HG02973 (cell line): ENCODE measurements at regions not wholly inside any gene's neighbourhood (a gene's known extent, or its start where the extent isn't known, plus 50 kb on each side); places are given as distances from the start of the nearest gene placed in this dataset.
A peak's percentile ranks its signal among the peaks of the same experiment; 100 is the strongest.
"Not testable (repeated sequence)": the region's sequence is repeated elsewhere in the genome, so short reads cannot be mapped to it uniquely, and the experiment has no call there.

ENCODE experiments used
- ATAC-seq: cut with Tn5 transposase; IDR thresholded peaks from one replicate; pipeline ENCODE4 v1.9.1; 2021; ENCODE audit warnings: moderate library complexity; ENCODE audit not compliant: unreplicated experiment

GRCh38 chr21:14827468-14827867 lies 237.3 kb downstream of the NRIP1 start:
- ATAC-seq, result no peak

DNA sequence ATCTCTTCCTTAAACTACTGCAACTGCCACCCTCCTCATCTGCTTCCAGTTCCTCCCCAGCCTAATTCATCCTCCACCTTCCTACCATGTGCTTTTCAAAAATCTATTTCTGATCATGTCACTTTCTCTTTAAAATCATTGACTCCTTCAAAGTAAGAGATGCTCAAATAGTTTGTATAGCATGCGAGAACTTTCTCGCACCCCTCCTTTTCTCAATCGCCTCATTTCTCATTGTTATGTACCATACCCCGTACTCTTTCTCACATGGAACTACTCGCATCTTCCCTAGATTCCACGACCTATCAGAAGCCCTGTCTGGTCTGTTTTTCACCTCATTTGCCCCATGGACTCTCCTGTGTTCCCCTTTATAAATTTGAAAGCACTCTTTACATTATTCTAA lies 238.2 kb downstream of the NRIP1 start:
- no peak for ATAC-seq

DNA sequence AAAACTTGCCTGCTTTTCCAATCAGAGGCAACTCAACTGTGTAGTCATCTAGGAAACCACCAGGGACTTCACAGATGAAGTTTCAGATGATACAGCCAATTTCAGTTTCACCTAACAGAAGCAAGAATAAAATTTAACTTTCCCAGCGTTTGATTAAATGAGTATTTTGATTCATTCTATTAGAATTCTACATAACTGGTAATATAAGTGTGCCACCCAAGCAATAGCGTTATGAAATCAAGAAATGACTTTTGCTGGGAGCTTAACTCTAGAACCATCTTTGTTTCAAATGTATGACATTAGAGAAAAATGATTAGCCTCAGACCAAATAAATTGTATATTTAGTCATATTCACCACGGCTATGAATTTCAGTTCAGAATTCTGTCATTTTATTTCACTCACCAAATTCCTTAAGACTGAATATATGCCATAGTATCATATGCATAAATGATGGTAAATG lies 239.3 kb downstream of the NRIP1 start:
- ATAC-seq, result peak; percentile 77

DNA sequence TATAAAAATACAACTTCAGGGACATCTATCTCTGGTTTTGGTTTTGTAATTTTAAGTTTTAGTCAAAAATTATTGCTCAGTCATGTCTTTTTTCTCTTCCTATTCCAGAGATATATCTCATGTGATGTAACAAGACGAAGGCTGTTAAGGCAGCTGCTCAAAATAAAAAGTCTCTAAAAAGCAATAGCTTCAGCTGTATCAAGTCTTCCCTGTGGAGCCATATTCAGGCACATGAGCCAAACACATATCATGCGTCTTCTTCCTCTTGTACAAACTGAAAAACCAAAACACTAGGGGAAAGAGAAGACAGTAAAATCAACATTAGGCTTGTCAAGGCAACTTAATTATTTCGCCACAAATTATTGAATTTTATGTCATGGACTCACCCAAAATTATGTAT lies 240.7 kb downstream of the NRIP1 start:
- ATAC-seq, result no peak

DNA sequence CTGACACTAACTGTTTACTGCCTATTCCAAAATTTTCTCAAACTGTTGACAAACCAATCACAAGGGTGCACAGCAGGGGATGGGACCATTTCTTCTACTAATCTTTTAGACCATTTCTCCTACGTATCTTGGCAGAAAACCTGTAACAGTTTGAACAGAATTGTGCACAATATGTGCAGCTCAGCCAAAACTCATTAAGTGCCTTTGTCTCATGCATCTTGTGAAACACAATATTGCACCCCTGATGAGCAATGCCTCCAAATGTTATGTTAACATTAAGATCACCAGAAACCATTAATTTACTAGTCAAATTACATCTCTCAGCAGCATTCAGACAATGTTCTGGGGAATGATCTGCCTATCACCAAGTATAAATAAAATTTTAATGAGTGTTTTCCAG lies 247.5 kb downstream of the NRIP1 start:
- ATAC-seq, result no peak

DNA sequence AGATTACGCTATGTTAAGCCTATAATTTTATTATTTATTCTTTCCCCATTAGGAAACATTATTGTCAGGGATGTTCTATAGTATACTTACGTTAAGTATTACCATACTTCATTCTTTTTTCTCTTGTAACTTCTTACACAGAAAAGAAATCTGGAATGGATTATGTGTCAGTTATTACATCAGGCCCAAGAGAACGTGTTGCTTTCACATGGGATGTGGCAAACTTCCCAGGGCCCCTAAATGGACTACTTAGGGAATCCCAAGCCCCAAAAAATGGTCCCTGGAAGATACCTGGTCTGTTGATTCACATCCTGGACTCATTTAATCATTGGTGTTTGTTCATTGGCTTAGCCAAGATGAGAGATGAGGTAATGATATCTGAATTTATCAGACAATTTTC lies 249.8 kb downstream of the NRIP1 start:
- no peak for ATAC-seq

GRCh38 chr21:14814282-14814681 lies 250.5 kb downstream of the NRIP1 start:
- no peak for ATAC-seq

DNA sequence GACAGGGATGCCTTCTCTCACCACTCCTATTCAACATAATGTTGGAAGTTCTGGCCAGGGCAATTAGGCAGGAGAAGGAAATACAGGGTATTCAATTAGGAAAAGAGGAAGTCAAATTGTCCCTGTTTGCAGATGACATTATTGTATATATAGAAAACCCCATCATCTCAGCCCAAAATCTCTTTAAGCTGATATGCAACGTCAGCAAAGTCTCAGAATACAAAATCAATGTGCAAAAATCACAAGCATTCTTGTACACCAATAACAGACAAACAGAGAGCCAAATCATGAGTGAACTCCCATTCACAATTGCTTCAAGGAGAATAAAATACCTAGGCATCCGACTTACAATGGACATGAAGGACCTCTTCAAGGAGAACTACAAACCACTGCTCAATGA lies 258.1 kb upstream of the SAMSN1 start:
- ATAC-seq, result not testable (repeated sequence)

GRCh38 chr21:14797543-14797942 lies 251.4 kb upstream of the SAMSN1 start:
- ATAC-seq, result no peak

DNA sequence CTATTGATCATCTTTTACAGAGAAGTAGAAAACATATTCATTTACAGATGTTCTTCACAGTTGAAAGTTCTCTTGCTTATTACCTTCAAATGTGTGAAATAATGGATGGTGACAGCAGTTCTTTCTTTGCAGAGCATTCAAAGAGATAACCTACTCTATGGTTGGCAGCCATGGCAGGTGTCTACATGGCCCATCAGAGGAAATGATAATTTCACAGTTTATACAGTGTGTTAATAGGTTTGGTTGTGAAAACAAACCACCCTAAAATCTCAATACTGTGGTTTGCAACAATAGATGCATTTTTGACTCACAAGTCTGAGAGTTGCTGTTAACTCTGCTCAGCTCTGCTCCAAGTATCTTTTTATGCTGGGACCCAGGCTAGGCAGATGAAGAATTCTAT lies 241.2 kb upstream of the SAMSN1 start:
- no peak for ATAC-seq

GRCh38 chr21:14785679-14786078 lies 239.6 kb upstream of the SAMSN1 start:
- ATAC-seq, result no peak

- no peak for ATAC-seq
Observed at GRCh38 chr21:14773777-14774345, 227.7 kb upstream of the SAMSN1 start.

DNA sequence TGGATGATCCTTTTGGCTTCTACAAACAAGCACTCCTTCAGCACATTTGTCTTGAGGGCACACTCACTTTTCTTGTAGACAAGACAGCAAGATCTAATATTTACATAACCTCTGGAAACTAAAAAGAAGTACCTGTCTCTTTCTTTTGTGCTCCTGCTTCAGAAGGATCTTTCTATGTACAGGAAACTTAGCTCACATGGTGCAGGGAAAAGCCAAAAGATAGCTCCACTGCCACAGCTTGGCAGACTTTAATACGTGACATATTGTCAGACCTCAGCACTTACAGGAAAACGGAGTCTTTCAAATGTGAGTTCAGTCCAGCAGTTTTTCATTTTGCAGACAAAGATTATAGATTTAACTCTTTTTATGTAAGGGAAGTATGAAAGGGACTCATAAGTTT lies 225.5 kb upstream of the SAMSN1 start:
- ATAC-seq, result no peak

DNA sequence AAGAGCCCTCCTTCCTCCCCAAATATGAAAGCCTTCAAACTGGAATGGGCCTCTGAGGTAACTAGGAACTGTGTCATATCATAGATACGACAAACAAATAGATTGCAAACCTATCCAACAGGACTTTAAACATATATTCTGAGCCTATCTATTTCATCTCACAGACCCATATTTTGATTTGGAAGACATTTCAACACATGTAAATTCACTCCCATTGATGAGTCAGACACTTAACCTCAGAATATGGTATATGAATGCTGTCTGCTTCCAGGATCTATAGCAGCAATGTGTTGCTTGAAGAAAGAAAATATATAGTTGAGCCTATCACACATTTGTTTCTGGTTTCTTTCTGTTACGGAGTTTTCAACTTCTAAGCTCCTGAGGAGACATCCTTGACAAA lies 221.9 kb upstream of the SAMSN1 start:
- no peak for ATAC-seq

DNA sequence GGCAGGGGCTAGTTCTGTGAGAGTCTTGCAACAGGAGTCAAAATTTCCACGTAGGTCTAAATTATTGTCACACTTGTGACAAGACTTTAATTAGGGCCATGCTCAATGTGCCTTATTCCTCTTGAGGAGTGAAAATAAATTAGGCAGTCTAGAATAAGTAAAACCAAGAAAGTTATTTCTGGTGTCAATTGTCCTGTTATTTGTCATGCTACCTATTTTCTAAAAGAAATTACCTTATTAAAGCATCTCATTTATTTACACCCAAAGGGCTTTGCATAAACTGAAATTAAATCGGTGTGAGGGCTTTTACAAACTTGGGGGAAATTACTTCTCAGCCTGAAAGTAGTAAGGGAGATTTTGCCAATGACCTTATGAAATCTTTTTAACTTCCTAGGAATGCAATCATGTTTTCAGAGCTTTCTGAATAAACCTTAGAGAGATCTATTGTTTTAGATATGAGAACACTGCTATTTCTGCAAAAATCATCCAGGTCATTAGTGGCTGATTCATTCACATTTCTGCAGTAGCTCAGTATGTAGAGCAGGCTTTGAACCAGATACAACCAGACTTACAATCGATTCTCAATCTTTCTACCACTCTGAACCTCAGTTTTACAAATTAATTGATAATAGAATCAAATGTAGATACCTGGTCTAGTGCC lies 221.2 kb upstream of the SAMSN1 start:
- no peak for ATAC-seq

DNA sequence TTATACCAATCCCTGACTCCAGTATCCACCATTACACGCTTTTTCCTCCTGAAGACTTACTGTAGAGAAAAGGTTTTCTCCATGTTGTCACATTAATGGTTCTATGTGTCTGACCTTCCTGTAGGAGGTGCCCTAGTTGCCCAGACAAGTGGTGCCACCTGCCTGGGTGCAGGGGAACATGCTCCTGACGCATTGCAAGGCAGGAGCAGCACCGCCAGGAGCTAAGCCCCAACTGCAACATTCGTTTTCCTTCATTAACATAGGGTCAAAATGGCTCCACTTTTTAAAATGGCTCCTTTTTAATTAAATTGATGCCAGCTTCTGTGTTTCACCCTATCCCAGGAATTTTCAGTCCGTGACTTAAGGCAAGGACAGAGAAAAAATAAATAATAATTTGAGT lies 220.1 kb upstream of the SAMSN1 start:
- ATAC-seq, result no peak

GRCh38 chr21:14763695-14764064 lies 217.6 kb upstream of the SAMSN1 start:
- peak; percentile 35 for ATAC-seq

DNA sequence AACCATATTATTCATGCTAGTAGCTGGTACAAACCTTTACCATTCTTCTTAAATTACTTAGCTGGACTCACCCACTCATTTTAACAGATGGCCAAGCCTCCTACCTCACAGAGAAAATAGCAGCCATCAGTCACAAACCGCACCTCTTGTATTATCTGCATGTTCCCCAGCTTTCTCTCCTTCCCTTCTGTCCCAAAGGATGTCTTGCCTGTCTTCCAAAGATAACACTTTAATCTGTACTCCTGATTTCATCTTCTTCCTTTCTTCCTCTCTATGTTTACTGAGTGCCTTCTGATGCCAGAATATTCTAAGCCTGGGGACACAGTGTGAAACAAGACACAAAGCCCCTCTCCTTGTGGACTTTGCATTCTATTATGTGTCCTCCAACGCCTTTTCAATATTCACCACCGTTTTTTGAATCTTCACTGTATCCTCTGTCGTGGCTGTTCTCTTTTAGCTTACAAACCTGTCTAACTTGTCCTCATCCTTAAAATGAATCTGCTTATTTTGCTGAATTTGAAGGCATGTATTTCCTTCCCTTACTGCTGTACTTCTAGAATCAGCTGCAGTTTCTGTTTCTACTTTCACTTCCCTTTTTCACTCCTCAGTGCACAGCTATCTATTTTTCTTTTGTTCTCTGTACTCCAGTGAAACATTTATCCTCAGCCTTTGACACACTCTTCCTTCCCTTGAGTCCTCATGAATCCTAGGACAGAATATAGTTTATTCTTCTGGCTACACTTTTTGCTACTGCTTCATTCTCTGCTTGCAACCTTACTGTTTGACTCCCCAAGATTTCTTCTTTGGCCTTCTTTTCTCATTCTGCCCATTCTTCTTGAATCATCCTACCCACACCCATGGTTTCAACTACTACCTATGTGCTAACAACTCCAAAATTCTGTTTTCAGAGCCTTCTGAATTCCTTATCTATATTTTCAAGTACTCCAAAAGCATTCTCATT lies 216.9 kb upstream of the SAMSN1 start:
- ATAC-seq, result peak; percentile 92

DNA sequence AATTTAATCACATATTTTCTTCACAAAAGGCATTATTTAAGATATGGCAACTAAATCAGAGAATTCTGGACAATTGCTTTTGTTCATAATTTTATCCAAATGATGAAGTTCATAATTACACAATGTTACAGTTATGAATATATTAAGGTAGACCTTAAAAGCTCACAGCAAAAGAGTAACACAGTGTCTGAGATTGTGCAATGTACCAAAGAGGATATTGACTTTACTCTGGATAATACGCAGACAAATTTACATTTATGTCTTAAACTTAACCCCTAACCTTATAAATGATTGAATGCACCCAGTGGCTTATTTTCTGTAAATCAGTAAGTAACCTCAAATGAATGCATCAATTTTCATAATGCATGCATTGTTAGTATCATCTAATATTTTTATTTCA lies 216.2 kb upstream of the SAMSN1 start:
- ATAC-seq, result no peak

GRCh38 chr21:14759285-14759684 lies 213.2 kb upstream of the SAMSN1 start:
- ATAC-seq, result no peak

DNA sequence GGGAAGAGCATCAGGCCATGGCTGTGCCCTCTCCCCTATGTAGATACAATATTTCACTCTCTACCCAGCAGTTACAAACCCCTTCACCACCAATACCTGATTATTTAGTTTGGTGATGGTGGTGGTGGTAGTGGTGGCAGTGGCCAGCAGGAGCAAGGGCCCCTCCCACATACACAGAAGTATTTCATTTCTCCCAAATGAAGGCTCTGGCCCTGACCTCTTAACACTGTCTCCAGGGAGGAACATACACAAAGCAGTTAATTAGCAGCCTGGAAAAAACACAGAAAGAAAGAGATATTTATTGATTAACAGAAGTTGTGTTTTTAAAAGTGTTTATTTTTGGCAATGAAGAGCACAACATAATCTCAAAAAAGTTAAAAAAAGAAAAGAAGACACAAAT lies 212.7 kb upstream of the SAMSN1 start:
- ATAC-seq, result no peak
